ENCODE measurements at regions not wholly inside any gene's neighbourhood (a gene's known extent, or its start where the extent isn't known, plus 50 kb on each side); places are given as distances from the start of the nearest gene placed in this dataset.
"Not testable (repeated sequence)": the region's sequence is repeated elsewhere in the genome, so short reads cannot be mapped to it uniquely, and the experiment has no call there.

- DNase-seq: no peak
These were observed 375.6 kb upstream of the C11orf87 start for GRCh38 chr11:109046284-109046992.

GRCh38 chr11:109048098-109048497, 373.9 kb upstream of the C11orf87 start:
- peak; percentile 71 for DNase-seq

- DNase-seq: no peak
These were observed 370.8 kb upstream of the C11orf87 start for GRCh38 chr11:109051200-109051599.

DNA sequence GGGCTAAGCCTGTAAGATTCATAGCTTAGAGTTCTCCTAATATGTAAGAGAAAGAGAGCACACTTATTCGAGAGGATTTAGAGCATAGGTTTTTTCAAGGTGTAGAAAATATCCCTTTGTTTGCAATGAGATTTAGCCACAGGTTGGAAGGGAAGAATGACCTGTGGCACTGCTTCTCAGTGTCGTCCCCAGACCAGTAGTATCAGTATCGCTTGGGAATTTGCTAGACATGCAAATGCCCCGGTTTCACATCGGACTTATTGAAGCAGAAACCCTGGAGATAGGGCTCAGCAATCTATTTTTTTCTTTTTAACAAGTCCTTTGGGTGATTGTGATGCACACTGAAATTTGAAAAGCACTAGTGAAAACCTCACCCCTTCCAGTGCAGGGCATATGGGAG, 362.6 kb upstream of the C11orf87 start:
- DNase-seq: no peak

DNA sequence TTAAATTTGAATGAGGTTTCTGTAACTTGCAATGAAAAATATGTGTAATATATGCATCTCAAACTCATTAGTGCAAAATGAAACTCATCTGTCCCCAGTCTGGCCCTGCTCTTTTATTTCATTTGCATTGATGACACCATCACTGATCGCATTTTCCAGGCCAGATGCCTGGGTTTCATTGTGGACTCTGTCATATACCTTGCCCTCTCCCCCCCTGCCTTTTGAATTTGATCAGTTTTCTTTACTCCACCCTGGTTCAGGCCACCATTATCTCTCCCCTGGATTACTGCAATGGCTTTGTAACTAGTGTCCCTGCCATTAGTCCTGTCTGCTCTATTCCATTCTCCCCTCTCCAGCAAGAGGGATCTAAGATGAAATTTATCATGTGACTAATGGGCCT, 360.6 kb upstream of the C11orf87 start:
- no peak for DNase-seq

GRCh38 chr11:109062445-109062844, 359.5 kb upstream of the C11orf87 start:
- peak; percentile 42 for DNase-seq

- DNase-seq: no peak
These were observed 359.1 kb upstream of the C11orf87 start for GRCh38 chr11:109062871-109063270.

GRCh38 chr11:109064618-109065311, 357.2 kb upstream of the C11orf87 start:
- DNase-seq: not testable (repeated sequence)

DNA sequence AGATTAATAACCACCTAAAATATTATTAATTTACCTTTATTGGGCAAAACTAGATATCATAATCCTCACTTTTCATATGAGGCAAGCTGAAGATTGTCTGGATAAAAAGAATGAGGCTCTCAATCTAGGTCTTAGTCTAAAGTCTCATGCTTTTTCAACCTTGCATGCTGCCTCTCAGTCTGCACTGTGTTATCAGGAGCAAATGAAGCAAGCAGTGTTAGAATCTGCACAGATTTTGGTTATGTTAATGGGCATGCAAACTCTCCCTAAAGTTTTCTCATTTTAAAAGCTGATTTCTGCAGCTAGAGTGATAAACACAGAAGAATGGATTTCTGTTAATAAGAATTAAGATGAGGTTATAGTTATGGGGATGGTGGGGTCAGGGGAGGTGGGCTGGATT, 350.7 kb upstream of the C11orf87 start:
- DNase-seq: no peak

DNA sequence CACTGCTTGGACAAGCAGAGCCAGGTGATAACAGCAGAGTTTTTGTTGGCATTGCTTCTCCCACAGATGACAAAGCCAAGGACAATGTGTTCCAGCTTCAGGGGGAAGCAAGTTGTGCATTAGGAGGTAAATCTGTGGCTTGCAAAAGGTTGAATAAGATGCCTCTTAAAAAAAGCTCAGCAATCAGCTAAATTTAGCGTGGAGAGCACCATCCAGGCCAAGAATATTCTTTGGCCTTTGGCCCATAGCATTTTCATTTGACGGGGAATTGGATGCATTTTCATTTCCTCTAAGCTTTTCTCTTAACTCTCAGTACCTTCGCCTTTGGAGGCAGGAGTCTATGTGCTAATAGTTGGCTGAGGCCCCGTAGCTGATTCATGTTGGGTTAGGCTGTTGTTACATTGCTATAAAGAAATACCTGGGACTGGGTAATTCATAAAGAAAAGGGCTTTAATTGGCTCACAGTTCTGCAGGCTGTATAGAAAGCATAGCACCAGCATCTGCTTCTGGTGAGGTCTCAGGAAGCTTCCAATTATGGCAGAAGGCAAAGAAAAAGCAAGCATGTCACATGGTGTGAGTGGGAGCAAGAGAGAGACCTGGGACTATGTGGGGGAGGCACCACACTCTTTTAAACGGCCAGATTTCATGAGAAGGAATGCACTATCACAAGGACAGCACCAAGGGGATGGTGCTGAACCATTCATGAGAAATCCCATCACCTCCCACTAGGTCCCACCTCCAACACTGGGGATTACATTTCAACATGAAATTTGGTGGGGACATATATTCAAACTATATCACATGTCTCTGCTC, 350.1 kb upstream of the C11orf87 start:
- peak; percentile 7 for DNase-seq

DNA sequence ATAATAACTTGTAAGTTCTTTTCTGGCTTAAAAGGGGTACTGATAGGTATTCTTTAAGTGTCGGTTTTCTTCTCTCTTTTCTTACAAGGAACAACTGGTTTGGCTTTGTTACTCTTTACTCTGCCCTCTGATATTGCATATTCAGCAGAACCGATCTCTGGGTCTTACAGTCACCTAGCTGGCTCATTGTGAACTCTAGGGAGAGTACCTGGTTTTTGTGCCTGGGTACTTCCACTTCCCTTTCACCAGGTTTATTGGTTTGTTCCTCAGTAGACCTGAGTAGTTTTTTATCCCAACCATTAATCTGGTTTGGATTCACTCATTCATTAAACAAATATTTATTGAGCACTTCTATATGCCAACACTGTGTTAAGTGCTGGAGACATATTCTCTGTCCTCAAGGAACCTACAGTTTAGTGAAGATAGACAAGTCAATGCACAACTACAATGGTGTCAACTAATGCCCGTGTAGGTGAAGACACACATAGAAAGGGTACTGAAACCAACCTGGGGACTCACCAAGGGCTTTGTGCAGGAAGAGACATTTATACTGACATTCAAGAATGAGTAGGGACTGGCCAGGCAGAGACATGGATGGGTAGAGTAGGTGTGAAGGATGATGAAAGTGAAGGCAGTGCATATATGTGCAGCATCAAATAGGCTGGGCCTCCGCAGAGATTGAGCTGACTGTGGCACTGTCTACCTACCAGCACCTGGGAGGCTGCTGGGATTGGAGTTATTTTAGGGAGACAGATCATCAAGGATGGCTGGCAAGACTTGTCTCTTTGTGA, 348.8 kb upstream of the C11orf87 start:
- DNase-seq: no peak

DNA sequence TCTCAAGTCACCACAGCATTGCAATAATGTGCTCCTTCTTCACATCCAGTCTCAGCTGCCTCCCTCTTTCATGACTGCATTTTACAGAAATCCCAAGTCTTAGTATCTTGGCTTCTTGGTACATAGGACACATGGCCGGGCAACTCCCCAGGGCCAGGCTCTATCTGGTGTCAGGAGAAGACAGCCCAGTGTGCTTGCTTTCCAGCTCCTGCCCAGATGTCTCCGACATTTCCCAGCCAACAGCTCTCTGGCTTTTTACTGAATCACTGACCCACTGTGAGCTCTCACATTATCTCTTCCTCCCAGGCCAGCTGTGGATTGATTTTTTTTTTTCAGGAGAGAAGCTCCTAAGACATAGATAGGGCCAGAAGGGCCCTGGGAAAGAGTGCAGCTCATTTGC, 346.0 kb upstream of the C11orf87 start:
- no peak for DNase-seq

DNA sequence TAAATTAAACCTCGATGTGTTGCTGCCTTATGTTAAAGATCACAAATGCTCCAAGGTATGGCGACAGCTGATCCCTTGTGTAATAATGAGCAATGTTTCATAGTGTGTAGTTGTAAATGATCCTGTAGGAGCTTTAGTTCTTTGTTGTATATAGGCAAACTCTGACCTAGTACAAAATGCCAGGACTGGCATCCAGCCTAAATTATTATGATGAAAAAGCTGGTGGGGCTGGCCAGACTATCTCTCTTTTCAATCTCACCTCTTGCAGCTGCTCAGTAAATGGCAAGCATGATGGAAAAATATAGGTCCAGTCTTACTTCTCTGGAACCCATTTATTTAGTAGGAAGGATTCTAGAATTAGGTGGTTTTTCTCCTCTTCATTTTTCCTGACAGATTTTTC, 345.1 kb upstream of the C11orf87 start:
- no peak for DNase-seq

DNA sequence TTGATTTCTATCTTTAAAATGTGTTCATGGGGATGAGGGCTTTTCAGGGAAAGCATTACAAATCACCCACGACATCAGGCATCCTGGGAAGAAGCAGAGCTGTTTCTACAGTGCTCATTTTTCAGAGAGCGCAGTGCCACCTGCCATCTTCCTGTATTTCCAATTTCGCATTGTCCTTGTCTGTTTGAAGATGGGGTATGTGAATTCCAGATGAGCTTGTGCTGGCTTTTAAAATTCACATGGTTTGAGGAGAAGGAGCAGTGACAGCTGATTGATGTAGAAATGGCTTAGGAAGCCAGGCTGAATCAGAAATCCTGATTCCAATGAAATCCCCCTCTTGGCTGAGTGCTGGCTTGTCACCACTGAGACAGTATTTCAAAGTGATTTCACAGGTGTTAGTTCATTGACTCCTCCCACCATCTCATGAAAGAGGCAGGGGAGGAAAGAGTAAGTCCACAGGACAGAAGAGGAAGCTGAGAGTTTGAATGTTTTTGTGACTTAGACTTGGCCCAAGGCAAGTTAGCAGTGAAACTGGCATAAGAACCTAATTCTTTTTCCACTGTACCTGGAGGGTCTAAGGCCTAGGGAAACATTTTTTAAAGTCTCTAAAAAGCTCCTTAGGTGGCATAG, 344.6 kb upstream of the C11orf87 start:
- no peak for DNase-seq

DNA sequence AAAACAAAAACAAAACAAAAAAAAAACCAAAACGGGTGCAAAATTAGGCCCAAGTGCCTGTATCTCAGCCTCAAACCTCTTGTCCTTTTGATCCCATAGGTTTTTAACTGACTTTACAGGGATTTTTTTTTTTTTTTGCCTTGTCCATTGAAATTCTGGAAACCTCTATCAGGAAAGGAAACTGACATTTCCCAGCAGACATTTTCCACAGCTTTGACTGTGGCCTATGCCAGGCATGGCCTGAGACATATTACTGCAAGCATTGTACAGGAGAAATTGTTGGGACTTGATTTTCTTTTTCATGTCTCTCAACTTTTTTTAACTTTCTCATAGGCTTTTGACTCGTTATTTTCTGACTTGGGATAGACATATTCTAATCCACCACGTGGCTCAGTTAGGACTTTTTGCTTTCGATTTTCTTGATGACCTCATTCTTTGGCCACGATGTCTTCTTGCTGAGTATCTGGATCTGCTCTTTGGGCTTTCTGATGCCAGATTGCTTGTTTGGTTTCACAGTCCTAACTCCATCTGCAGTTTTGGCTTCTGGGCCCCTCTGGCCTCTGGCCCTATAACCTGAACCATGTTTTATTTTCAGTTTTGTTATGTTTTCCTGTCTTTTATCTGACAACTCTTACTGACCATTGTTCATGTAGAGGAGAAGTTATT, 336.1 kb upstream of the C11orf87 start:
- DNase-seq: no peak

DNA sequence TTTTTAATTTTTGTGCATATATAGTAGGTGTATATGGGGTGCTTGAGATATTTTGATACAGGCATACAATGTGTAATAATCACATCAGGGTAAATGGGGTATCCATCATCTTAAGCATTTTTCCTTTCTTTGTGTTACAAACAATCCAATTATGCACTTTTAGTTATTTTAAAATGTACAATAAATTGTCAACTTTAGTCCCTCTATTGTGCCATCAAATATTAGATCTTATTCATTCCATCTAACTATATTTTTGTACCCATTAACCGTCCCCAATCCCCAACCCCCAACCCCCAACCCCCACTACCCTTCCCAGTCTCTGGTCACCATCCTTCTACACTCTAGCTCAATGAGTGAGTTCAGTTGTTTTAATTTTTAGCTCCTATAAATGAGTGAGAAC, 335.1 kb upstream of the C11orf87 start:
- no peak for DNase-seq

DNA sequence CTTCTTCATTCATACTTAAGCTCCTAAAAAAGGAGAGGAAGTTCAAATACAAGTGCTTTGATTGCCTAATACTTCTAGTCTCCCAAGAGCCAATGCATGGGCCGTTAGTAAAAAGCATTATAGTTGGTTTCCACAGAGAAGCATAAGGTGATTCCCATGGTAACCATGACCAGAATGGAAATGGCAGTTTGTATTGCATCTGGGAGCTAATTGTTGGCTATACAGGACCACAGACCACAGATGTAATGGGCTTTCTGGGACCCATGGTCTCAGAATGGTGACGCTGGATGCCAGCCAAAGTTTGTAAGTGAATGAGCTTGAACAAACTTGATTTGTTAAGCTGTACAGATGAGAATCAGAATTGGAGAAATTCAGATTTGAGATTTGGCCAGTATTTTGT, 333.9 kb upstream of the C11orf87 start:
- no peak for DNase-seq

DNA sequence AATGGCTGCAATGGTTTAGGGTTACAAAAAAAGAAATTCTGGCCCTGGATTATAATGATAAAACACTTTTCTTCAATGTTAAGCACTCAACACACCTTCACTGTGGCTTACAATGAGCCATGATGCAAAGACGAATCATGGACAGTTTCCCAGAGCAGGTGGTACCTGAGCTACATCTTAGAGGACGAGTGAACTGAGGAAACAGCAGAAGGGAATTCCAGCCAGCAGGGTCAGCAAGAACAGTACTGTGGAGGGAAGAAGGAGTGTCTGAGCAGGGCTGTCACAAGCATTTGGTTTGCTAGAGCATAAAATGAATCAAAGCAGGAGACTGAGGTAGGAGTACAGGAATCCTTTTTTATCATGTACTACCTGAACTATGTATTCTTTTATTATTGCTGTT, 332.8 kb upstream of the C11orf87 start:
- DNase-seq: no peak

- no peak for DNase-seq
These were observed 328.6 kb upstream of the C11orf87 start for GRCh38 chr11:109093354-109093753.

- DNase-seq: peak; percentile 38
These were observed 325.7 kb upstream of the C11orf87 start for GRCh38 chr11:109096266-109096665.

DNA sequence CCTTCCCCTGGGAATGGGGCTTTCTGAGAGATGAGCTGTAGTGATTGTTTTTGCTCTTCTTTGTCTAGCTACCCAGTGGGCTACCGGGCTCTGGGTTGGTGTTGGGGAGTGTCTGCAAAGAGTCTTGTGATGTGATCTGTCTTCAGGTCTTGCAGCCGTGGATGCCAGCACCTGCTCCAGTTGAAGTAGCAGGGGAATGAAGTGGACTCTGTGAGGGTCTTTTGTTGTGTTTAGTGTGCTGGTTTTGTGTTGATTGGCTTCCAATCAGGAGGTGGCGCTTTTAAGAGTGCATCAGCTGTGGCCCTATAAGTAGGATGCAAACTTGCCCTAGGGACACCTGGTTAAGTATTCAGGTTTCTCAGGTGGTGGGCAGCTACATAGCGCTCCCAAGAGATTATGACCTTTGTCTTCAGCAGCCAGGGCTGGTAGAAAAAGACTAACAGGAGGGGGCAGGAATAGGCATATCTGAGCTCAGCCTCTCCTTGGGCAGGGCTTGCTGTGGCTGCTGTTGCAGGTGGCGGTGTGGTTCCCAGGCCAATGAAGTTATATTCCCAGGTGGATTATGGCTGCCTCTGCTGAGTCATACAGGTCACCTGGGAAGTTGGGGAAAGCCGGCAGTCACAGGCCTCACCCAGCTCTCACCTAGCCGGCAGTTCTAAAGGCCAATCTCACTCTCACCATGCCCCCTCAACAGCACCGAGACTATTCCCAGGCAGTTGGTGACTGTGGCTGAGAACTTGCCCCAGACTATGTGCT, 315.7 kb upstream of the C11orf87 start:
- DNase-seq: no peak
